ENCODE measurements at regions not wholly inside any gene's neighbourhood (a gene's known extent, or its start where the extent isn't known, plus 50 kb on each side); places are given as distances from the start of the nearest gene placed in this dataset.

DNA sequence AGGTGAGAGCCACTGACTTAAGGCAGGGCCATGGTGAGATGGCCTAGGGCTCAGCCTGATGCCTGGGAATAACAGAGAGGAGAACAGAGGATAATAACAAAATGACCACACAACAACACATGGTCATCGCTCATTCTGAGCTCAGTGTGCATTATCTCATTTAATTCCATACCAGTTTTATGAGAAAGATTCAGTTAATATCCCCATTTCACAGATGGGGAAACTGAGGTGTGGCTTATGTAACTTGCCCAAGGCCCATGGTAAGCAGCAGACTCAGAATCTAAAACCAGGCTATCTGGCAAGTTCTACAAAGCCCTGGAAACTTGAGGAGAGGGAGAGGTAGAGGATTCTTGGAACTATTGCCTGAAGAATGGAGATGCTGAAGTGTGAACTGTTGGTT, 200.9 kb upstream of the PMEPA1 start:
- TF ChIP-seq, protein P1, sequence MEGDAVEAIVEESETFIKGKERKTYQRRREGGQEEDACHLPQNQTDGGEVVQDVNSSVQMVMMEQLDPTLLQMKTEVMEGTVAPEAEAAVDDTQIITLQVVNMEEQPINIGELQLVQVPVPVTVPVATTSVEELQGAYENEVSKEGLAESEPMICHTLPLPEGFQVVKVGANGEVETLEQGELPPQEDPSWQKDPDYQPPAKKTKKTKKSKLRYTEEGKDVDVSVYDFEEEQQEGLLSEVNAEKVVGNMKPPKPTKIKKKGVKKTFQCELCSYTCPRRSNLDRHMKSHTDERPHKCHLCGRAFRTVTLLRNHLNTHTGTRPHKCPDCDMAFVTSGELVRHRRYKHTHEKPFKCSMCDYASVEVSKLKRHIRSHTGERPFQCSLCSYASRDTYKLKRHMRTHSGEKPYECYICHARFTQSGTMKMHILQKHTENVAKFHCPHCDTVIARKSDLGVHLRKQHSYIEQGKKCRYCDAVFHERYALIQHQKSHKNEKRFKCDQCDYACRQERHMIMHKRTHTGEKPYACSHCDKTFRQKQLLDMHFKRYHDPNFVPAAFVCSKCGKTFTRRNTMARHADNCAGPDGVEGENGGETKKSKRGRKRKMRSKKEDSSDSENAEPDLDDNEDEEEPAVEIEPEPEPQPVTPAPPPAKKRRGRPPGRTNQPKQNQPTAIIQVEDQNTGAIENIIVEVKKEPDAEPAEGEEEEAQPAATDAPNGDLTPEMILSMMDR (IDR thresholded peaks at IDR 0.05; ENCODE audit: low read depth, low read length), result no peak
- TF ChIP-seq EZH2phosphoT487 (IDR thresholded peaks at IDR 0.05; ENCODE audit: low read depth), result no peak
